ENCODE measurements at regions not wholly inside any gene's neighbourhood (a gene's known extent, or its start where the extent isn't known, plus 50 kb on each side); places are given as distances from the start of the nearest gene placed in this dataset.

DNA sequence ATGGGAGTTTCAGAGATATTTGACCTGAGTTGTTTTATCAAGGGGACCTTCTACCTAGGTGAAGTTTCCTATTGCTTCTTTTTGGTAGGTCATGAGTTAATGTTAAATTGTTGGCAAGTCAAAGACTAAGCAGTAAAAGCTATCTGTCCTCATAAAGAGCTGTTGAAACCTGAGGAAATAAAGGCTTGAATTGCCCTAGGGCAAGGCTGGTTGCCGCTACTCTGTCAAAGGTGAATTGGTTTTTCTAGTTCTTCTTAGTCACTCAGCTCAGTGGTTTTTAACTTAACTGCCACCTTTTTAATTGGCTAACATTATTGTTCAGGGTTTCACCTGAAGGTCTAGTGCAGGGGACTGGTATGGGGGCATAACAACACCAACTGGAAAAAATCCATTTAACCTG lies 441.6 kb upstream of the FBXO33 start (continued):
- TF ChIP-seq ZNF652 (CRISPR knock-in tag; IDR thresholded peaks at IDR 0.05; ENCODE audit: borderline replicate concordance, low read depth) (no peak), HNRNPL (IDR thresholded peaks at IDR 0.05; ENCODE audit: low read depth, low read length) (no peak), NFKBIZ (CRISPR knock-in tag; IDR thresholded peaks at IDR 0.05) (no peak)
- TF ChIP-seq, protein P1, sequence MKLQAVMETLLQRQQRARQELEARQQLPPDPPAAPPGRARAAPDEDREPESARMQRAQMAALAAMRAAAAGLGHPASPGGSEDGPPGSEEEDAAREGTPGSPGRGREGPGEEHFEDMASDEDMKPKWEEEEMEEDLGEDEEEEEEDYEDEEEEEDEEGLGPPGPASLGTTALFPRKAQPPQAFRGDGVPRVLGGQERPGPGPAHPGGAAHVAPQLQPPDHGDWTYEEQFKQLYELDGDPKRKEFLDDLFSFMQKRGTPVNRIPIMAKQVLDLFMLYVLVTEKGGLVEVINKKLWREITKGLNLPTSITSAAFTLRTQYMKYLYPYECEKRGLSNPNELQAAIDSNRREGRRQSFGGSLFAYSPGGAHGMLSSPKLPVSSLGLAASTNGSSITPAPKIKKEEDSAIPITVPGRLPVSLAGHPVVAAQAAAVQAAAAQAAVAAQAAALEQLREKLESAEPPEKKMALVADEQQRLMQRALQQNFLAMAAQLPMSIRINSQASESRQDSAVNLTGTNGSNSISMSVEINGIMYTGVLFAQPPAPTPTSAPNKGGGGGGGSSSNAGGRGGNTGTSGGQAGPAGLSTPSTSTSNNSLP (IDR thresholded peaks at IDR 0.05; ENCODE audit: low read depth, low read length) = no peak

- Histone ChIP-seq H3K27ac (ENCODE audit: extremely low read length, insufficient read depth, low read length) (no peak overlapping the region), H2AFZ (ENCODE audit: low read length) (no peak overlapping the region), H3K27me3 (ENCODE audit: control insufficient read depth in 1 of 2, insufficient read depth in 2 of 2, low read length in 2 of 2) (no peaks in the 10 kb centered on the region), H3K4me1 (ENCODE audit: insufficient read depth, low read length) (no peaks in the 10 kb centered on the region), H3K4me3 (replicated peaks in 1 of 3; ENCODE audit: insufficient read depth in 1 of 3, low read depth in 2 of 3, low read length in 3 of 3) (no peak overlapping the region), H3K9me3 (ENCODE audit: low read length) (peaks cover 7% of the 10 kb centered on the region; the same call in 1 of the 2 replicates), H4K20me1 (ENCODE audit: insufficient read depth, low read length) (no peaks in the 10 kb centered on the region), H3K36me3 (replicated peaks in 1 of 2; ENCODE audit: control insufficient read depth in 1 of 2, insufficient read depth in 2 of 2, low read length in 2 of 2) (no peaks in the 10 kb centered on the region), H3K4me2 (ENCODE audit: low read depth, low read length) (no peak overlapping the region), H3K79me2 (ENCODE audit: insufficient read depth, low read length) (no peaks in the 10 kb centered on the region), H3K9ac (ENCODE audit: insufficient read depth, low read depth, low read length) (no peak overlapping the region)
- no peak for ATAC-seq
- DNase-seq (ENCODE audit: low spot score) = no peak
- intact Hi-C loops (cut with micrococcal nuclease; ENCODE audit: unreplicated experiment) (no loop called here), in situ Hi-C loops (cut with HindIII; ENCODE audit: extremely low pct_ligation_motif_present, low pct_unique_long_range_greater_than_20kb) (no loop called here)
- FAIRE-seq = no peak
- no peak for TF ChIP-seq PAXIP1 (CRISPR knock-in tag; conservative IDR thresholded peaks at IDR 0.05)
- no peak for TF ChIP-seq IRX3 (CRISPR knock-in tag; IDR thresholded peaks at IDR 0.05; ENCODE audit: borderline replicate concordance, low read depth)
- no peak for TF ChIP-seq HCFC1 (IDR thresholded peaks at IDR 0.05; ENCODE audit: low read depth, low read length)
- POLR2A ChIA-PET = no interaction called here
- CTCF ChIA-PET (ENCODE audit: low intra/inter-chr PET ratio, low total read pairs) = no interaction called here
- BruUV-seq (replicated peaks) = no TSS peak
- 0% methylated on average over 1 of the region's 1 CpG for WGBS (ENCODE audit: low lambda C conversion rate)
These were observed 436.7 kb upstream of the FBXO33 start for GRCh38 chr14:39868949-39869348.

Data from HepG2 (cell line).